LNCAP (cell line): ENCODE measurements at regions not wholly inside any gene's neighbourhood (a gene's known extent, or its start where the extent isn't known, plus 50 kb on each side); places are given as distances from the start of the nearest gene placed in this dataset.

ENCODE experiments used
- TF ChIP-seq, protein P1 (sequence below): fragments of 450-650 bp; IDR thresholded peaks from 2 replicates; pipeline ENCODE4 v1.5.1; 2017; ENCODE audit warnings: mild to moderate bottlenecking

DNA sequence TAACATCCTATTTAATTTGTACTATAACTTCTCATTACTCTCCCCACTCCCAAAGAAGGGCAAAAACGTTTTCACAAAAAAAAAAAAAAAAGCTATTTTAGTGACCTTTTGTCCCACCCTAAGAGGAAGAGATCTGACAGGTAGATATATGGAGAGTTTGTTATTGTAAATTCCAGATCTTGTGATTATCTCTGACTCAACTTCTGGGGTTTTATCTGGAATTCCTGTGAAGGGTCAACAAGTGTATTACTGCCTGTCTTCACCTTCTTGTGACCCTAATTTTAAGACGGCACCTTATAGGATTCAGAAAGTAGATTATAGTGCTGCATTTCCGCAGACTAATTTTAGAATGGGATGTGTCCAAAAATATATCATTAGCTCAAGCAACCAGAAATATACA lies 205.9 kb upstream of the CDIN1 start:
- TF ChIP-seq, protein P1, sequence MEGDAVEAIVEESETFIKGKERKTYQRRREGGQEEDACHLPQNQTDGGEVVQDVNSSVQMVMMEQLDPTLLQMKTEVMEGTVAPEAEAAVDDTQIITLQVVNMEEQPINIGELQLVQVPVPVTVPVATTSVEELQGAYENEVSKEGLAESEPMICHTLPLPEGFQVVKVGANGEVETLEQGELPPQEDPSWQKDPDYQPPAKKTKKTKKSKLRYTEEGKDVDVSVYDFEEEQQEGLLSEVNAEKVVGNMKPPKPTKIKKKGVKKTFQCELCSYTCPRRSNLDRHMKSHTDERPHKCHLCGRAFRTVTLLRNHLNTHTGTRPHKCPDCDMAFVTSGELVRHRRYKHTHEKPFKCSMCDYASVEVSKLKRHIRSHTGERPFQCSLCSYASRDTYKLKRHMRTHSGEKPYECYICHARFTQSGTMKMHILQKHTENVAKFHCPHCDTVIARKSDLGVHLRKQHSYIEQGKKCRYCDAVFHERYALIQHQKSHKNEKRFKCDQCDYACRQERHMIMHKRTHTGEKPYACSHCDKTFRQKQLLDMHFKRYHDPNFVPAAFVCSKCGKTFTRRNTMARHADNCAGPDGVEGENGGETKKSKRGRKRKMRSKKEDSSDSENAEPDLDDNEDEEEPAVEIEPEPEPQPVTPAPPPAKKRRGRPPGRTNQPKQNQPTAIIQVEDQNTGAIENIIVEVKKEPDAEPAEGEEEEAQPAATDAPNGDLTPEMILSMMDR = no peak

DNA sequence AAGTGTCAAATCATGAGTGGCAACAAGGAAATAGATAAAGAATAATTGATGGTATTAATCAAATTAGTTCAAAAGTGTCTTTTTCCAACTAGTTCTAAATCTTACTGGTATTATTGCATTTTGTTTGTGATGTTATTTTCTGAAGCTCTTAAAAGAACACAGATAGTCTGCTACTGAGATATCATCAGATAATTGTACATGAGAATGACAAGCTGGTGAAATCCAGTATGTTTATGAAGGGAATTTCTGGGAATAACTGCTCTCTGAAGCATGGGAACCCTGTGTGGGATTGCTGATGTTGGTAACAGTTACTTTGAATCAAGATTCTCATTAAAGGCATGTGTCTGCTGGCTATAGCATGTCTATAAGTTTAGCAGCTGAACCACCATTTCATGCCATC lies 190.3 kb upstream of the CDIN1 start:
- TF ChIP-seq, protein P1 = no peak

DNA sequence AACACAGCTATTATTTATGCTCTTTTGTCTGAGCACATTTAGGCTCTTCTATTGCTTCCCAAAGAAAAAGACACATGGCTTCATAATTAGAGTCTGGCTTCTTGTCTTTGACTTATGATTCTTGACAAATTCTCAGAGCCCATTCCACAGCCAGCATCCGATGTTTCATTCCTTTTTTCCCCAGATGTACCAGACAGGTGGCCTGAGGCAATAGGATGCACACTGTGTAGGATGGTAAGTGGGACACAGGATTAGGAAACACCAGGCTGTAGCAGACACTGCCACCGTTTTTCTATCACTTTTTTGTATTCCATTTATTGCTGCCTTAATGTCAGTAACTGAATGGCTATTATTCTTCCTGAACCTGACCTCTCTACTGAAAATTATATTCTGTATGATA lies 188.9 kb upstream of the CDIN1 start:
- TF ChIP-seq, protein P1 = no peak

DNA sequence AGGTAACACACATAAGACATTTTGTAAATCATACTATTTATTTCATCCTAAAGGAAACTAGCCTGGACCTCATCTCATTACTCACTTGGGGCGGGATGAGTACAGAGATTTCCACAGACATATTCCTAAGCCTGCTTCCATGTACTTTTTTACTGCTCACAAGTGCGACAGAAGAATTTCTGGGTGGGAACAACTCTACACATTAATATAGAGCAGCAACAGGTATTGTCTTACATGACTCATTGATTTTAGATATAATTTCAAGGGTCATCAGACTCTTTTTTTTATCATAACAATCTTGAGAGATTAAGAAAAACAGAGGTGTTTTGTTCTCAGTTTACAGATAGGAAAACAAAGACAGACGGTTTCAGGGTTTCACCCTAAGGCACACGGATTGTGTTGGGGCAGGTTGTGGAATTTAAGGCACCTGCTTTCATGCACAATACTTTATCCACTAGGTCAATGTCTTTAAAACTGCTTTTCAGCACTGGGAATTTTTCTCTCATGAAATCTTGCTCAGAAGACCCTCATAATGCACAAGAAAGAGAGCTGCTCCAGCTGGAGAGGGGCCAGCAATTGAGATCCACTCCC lies 186.7 kb upstream of the CDIN1 start:
- TF ChIP-seq, protein P1 = no peak

DNA sequence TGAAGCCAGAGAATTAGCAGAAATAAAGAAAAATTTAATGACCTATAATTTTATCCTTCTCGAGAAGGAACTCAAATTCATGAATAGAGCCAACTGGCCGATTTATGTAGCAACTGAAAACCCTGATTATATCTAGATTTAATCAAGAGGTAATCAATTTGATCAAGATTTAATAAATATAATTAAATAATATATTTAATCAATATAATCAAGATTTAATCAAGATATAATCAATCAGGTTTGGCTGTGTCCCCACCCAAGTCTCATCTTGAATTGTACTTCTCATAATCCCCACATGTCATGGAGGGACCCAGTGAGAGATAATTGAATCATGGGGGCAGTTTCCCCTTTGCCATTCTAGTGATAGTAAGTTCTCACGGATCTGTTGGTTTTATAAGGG lies 181.2 kb upstream of the CDIN1 start:
- TF ChIP-seq, protein P1 = no peak

DNA sequence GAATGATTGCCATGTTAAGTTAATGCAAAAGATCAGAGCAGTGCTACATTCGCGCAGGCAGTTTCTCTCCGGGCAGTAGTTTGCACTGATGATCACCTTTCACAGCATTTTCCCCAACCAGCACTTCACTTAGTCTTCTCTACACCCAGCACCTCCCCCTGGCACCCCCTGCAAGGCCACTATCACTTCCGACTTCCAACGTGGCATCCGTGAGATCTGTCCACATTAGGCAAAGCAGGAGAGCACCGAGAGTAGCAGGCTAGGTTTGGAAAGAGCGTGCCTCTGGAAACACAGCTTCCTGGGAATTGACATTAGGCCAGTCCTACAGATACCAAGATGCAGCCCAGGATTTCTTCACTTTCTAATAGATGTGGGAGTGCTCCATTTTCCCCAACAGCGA lies 180.2 kb upstream of the CDIN1 start:
- TF ChIP-seq, protein P1 = no peak

DNA sequence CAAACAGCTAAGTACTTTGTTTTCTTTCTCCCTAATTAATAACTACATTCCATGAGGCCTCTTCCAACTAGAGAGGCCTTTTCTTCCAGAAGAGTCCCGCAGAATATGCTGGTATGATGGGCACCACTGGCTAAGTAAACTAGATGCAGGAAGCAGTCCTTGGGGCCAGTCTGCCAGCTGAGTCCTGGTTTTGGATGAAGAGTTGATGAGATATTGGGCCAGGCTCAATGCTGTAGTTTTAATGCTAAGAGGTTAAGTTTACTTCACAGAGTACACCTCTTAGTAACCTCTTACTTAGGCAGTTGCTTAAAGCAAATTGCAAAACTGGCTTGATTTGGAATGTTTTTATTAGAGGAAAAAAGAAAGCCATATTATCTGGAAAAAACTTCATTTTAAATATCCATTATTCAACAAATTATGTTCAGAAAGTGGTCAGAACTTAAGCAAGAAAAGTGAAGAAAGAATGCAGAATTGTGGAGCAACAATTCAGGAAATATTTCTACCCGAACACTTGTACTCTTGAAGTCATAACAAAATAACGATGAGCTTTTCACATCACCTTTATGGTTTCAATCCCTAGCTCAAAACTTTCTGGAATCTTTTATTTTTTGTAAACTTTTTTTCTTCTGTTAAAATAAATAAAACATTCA lies 178.4 kb upstream of the CDIN1 start:
- TF ChIP-seq, protein P1 = no peak

DNA sequence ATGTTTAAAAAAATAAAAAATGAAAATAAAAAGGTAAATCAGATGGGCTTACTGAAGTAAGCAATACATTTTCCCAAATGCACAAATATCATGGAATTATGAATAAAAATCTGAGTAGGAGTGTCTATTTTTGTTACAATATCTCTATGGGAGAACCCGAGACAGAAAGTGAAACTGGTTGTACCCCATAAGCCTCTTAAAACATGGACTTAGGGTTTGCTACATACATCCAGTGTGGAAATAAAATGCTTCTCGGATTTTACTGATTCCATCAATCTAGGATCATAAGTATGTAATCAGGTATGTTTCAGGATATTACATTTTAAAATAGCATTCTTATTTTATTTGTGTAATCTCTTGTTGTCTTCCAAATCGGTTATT lies 177.8 kb upstream of the CDIN1 start:
- TF ChIP-seq, protein P1 = no peak
